Natural killer cell (primary cell): ENCODE measurements at regions not wholly inside any gene's neighbourhood (a gene's known extent, or its start where the extent isn't known, plus 50 kb on each side); places are given as distances from the start of the nearest gene placed in this dataset.

Experiments used
- ATAC-seq, 3 donors: fragments of 150-1000 bp in 2 of 3; fragments of 200-7000 bp in 1 of 3; cut with Tn5 transposase; 1 replicate in 1 of 3; 2 replicates in 2 of 3; pipeline ENCODE4 v1.10.0; 2021; ENCODE audit warnings: mild to moderate bottlenecking in 2 of 3, moderate library complexity in 2 of 3
- DNase-seq, 2 donors: peaks; one replicate each; pipeline versions ENCODE4 v3.0.0 to v3.0.0-alpha.2; 2013 to 2021; ENCODE audit warnings: mixed read lengths in 1 of 2
- H3K27ac ChIP-seq: one replicate; pipeline ENCODE4 v1.5.1; 2013; ENCODE audit warnings: mild to moderate bottlenecking, low read length
- H3K27me3 ChIP-seq: one replicate; pipeline ENCODE4 v1.6.1; 2013; ENCODE audit warnings: low read length; ENCODE audit not compliant: control insufficient read depth, insufficient read depth
- H3K36me3 ChIP-seq: one replicate; pipeline ENCODE4 v1.6.1; 2013; ENCODE audit warnings: low read length; ENCODE audit not compliant: control insufficient read depth, insufficient read depth
- H3K4me1 ChIP-seq: one replicate; pipeline ENCODE4 v1.6.1; 2013; ENCODE audit warnings: low read length; ENCODE audit not compliant: control insufficient read depth, insufficient read depth
- H3K4me3 ChIP-seq: one replicate; pipeline ENCODE4 v1.5.1; 2013; ENCODE audit warnings: low read length
- H3K9me3 ChIP-seq: one replicate; pipeline ENCODE4 v1.6.1; 2013; ENCODE audit warnings: low read length; ENCODE audit not compliant: control insufficient read depth, insufficient read depth
- H3K27ac Mint-ChIP-seq, 2 donors: one replicate each; pipeline ENCODE4 v1.8.0; 2022; ENCODE audit warnings: mild to moderate bottlenecking in 2 of 2, mixed read lengths in 2 of 2, moderate library complexity in 1 of 2
- H3K27me3 Mint-ChIP-seq, 2 donors: one replicate each; pipeline ENCODE4 v1.8.0; 2022; ENCODE audit warnings: low read depth in 2 of 2, mixed read lengths in 2 of 2
- H3K36me3 Mint-ChIP-seq: one replicate; pipeline ENCODE4 v1.8.0; 2022; ENCODE audit warnings: mixed read lengths
- H3K4me1 Mint-ChIP-seq, 2 donors: one replicate each; pipeline ENCODE4 v1.8.0; 2022; ENCODE audit warnings: mixed read lengths in 2 of 2
- H3K4me3 Mint-ChIP-seq: one replicate; pipeline ENCODE4 v1.8.0; 2022; ENCODE audit warnings: mild to moderate bottlenecking, moderate library complexity, mixed read lengths
- H3K9me3 Mint-ChIP-seq, 2 donors: one replicate each; pipeline ENCODE4 v1.8.0; 2022; ENCODE audit warnings: mixed read lengths in 2 of 2
- WGBS: methylation state at CpG from one replicate; pipeline ENCODE4 v1.1.7; 2013; ENCODE audit warnings: missing lambda C conversion rate; ENCODE audit not compliant: insufficient coverage; 5-methylcytosine and 5-hydroxymethylcytosine counted together
- intact Hi-C: fragments of 100-400 bp; cut with micrococcal nuclease; formaldehyde crosslinking; loops from one replicate; pipeline ENCODE4 v1.14.2; 2022
- TF ChIP-seq, protein P1 (sequence below): fragments of 200-600 bp; IDR thresholded peaks from one replicate; pipeline ENCODE4 v1.8.0; 2022; ENCODE audit warnings: antibody characterized with exemption

DNA sequence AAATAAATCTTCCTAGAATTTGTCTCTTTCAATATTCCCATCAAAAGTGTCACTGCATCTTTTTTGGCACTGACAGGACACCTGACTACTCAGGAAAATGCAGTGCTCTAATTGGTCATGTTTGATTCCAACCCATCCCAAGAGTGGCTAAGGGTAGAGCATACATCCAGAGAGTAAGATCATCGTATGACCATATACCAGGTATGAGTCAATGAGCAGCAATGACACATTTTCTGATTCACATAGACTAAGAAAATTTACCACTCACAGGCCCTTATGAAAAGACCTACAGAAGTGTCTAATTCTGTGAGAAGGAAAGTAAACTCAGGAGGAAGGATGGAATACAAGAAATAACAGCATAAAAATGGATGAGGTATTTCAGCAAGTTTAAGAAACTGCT lies 434.2 kb downstream of the ZIC1 start:
- no peaks in the 10 kb centered on the region for H3K9me3 ChIP-seq
- 91% methylated on average over 1 of the region's 1 CpG for WGBS
- no peaks in the 10 kb centered on the region for H3K4me1 Mint-ChIP-seq
- H3K4me1 ChIP-seq = no peaks in the 10 kb centered on the region
- H3K27ac ChIP-seq = no peak overlapping the region
- DNase-seq = no peak
- H3K36me3 Mint-ChIP-seq = no peaks in the 10 kb centered on the region
- no peak overlapping the region for H3K4me3 ChIP-seq
- H3K27ac Mint-ChIP-seq = no peak overlapping the region
- no peaks in the 10 kb centered on the region for H3K27me3 ChIP-seq
- H3K36me3 ChIP-seq = no peaks in the 10 kb centered on the region
- intact Hi-C loops = no loop called here
- peaks cover 5 to 10% of the 10 kb centered on the region in 2 donors for H3K9me3 Mint-ChIP-seq
- H3K27me3 Mint-ChIP-seq = no peaks in the 10 kb centered on the region
- no peak for ATAC-seq
- TF ChIP-seq, protein P1, sequence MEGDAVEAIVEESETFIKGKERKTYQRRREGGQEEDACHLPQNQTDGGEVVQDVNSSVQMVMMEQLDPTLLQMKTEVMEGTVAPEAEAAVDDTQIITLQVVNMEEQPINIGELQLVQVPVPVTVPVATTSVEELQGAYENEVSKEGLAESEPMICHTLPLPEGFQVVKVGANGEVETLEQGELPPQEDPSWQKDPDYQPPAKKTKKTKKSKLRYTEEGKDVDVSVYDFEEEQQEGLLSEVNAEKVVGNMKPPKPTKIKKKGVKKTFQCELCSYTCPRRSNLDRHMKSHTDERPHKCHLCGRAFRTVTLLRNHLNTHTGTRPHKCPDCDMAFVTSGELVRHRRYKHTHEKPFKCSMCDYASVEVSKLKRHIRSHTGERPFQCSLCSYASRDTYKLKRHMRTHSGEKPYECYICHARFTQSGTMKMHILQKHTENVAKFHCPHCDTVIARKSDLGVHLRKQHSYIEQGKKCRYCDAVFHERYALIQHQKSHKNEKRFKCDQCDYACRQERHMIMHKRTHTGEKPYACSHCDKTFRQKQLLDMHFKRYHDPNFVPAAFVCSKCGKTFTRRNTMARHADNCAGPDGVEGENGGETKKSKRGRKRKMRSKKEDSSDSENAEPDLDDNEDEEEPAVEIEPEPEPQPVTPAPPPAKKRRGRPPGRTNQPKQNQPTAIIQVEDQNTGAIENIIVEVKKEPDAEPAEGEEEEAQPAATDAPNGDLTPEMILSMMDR = no peak
- H3K4me3 Mint-ChIP-seq = no peak overlapping the region

DNA sequence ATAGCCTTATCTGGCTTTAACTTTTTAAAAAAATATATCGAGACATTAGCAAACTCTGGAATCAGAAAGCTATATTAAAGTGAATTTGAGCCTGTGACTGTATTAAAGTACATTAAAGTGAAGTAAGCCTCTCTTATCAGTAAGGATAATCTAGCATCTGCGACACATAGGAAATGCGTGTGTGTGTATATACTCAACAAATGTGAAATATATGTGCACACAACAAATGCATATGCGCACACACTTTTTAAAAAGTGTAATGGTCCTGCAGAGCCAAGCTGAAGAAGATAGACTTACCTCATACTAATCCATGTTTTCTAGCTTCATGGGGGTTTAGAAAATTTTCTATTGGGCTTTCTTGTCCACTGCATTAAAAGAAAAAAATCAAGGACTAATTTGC lies 437.1 kb downstream of the ZIC1 start:
- Histone ChIP-seq H3K4me1 (no peaks in the 10 kb centered on the region), H3K9me3 (no peaks in the 10 kb centered on the region), H3K4me3 (no peak overlapping the region), H3K36me3 (no peaks in the 10 kb centered on the region), H3K27ac (no peak overlapping the region), H3K27me3 (no peaks in the 10 kb centered on the region)
- intact Hi-C loops = no loop called here
- ATAC-seq = no peak
- H3K4me3 Mint-ChIP-seq = no peak overlapping the region
- H3K4me1 Mint-ChIP-seq = no peaks in the 10 kb centered on the region
- WGBS = 86% methylated on average over 3 of the region's 4 CpGs
- TF ChIP-seq, protein P1 = no peak
- no peak for DNase-seq
- H3K27ac Mint-ChIP-seq = no peak overlapping the region
- peaks cover 6 to 7% of the 10 kb centered on the region in 2 donors for H3K9me3 Mint-ChIP-seq
- H3K36me3 Mint-ChIP-seq = no peaks in the 10 kb centered on the region
- H3K27me3 Mint-ChIP-seq = no peaks in the 10 kb centered on the region

DNA sequence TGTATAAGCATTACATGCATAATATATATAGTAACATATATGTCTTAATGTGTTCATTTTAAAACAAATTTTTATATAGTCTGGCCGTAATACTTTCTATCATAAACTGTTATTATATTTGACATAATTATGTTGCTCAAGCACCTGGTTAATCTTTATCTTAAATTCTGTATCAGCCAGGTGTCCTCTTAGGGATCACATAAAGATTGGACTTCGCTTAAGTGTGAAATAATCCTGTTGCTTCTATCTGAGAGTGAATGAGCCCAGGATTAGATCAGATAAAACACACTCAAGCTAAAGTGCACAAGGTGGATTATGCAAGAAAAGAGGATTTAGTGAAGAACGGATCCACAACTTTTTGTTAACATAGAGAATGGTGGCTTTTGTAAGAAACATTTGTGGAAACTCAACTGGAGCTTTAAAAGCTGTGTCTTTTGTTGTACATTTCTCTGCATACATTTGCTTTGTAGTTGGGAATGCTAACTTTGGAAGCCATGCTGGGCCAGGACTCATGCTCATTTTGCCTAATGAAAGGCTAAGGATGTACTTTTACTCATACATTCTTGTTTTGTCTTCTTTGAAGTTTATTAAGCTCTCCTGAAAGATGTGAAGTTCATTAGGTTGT lies 437.8 kb downstream of the ZIC1 start:
- Histone ChIP-seq H3K4me3 (no peak overlapping the region), H3K27me3 (no peaks in the 10 kb centered on the region), H3K27ac (no peak overlapping the region), H3K36me3 (no peaks in the 10 kb centered on the region), H3K9me3 (no peaks in the 10 kb centered on the region), H3K4me1 (no peaks in the 10 kb centered on the region)
- DNase-seq (no peak), ATAC-seq (no peak)
- H3K9me3 Mint-ChIP-seq = peaks cover 7 to 9% of the 10 kb centered on the region in 2 donors
- H3K4me1 Mint-ChIP-seq = no peaks in the 10 kb centered on the region
- no peak overlapping the region for H3K27ac Mint-ChIP-seq
- H3K27me3 Mint-ChIP-seq = no peaks in the 10 kb centered on the region
- no peaks in the 10 kb centered on the region for H3K36me3 Mint-ChIP-seq
- TF ChIP-seq, protein P1 = no peak
- no peak overlapping the region for H3K4me3 Mint-ChIP-seq
- 90% methylated on average over 2 of the region's 3 CpGs for WGBS
- intact Hi-C loops = no loop called here

DNA sequence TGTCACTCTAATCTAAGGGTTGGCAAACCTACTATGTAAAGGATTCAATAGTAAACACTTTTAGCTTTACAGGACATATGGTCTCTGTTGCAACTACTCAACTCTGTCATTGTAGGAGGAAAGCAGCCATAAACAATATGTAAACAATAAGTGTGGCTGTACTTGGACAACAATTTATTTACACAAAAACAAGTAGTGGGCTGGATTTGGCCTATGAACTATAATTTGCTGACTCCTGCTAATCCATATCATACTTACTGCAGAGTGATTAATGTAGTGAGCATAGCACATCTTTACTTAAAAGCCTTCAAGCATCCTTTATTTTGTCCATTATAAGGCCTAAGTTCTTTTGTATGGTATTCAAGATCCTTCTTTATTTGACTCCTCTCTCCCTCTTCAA lies 441.9 kb downstream of the ZIC1 start:
- intact Hi-C loops = no loop called here
- TF ChIP-seq, protein P1 = no peak
- H3K36me3 ChIP-seq = no peaks in the 10 kb centered on the region
- no peak overlapping the region for H3K4me3 ChIP-seq
- no peak overlapping the region for H3K27ac ChIP-seq
- Mint-ChIP-seq H3K27ac (no peak overlapping the region), H3K4me1 (no peaks in the 10 kb centered on the region), H3K27me3 (no peaks in the 10 kb centered on the region), H3K9me3 (peaks cover 7% of the 10 kb centered on the region in 2 donors), H3K36me3 (no peaks in the 10 kb centered on the region), H3K4me3 (no peak overlapping the region)
- no peaks in the 10 kb centered on the region for H3K27me3 ChIP-seq
- no peaks in the 10 kb centered on the region for H3K9me3 ChIP-seq
- ATAC-seq (no peak), DNase-seq (no peak)
- no peaks in the 10 kb centered on the region for H3K4me1 ChIP-seq
